KBM-7 (cell line): ENCODE measurements at regions not wholly inside any gene's neighbourhood (a gene's known extent, or its start where the extent isn't known, plus 50 kb on each side); places are given as distances from the start of the nearest gene placed in this dataset.
"Not testable (repeated sequence)": the region's sequence is repeated elsewhere in the genome, so short reads cannot be mapped to it uniquely, and the experiment has no call there.

Experiments used
- DNase-seq: peaks from one replicate; pipeline ENCODE4 v3.0.0-alpha.2; 2015
- in situ Hi-C: fragments of 300-500 bp; cut with MboI; formaldehyde crosslinking; loops from 2 replicates; pipeline ENCODE4 v1.14.3; 2020; ENCODE audit warnings: low sequenced_read_pairs, low pct_unique_long_range_greater_than_20kb, mixed read lengths

- in situ Hi-C loops: no loop called here
- no peak for DNase-seq
Observed at GRCh38 chr18:25538175-25538922, 186.4 kb upstream of the ZNF521 start.

GRCh38 chr18:25535495-25535894 lies 183.5 kb upstream of the ZNF521 start:
- in situ Hi-C loops: no loop called here
- no peak for DNase-seq

- DNase-seq: no peak
Observed at GRCh38 chr18:25534401-25534800, 182.4 kb upstream of the ZNF521 start.

GRCh38 chr18:25533218-25533617 lies 181.3 kb upstream of the ZNF521 start:
- peak; percentile 66 for DNase-seq
- in situ Hi-C loops: no loop called here

More at GRCh38 chr18:25534401-25534800, 182.4 kb upstream of the ZNF521 start:
- in situ Hi-C loops: no loop called here

- in situ Hi-C loops: no loop called here
- no peak for DNase-seq
Observed at GRCh38 chr18:25531207-25531606, 179.2 kb upstream of the ZNF521 start.

GRCh38 chr18:25525789-25526188 lies 173.8 kb upstream of the ZNF521 start:
- in situ Hi-C loops, DNase-seq: not testable (repeated sequence)

- in situ Hi-C loops: no loop called here
- DNase-seq: peak; percentile 42
Observed at GRCh38 chr18:25518716-25519053, 166.7 kb upstream of the ZNF521 start.

GRCh38 chr18:25517881-25518715 lies 166.1 kb upstream of the ZNF521 start:
- in situ Hi-C loops: no loop called here
- no peak for DNase-seq

GRCh38 chr18:25516747-25517498 lies 165.0 kb upstream of the ZNF521 start:
- in situ Hi-C loops: no loop called here
- no peak for DNase-seq

GRCh38 chr18:25516121-25516520 lies 164.2 kb upstream of the ZNF521 start:
- peak; percentile 28 for DNase-seq
- in situ Hi-C loops: no loop called here

- in situ Hi-C loops: no loop called here
Observed at GRCh38 chr18:25510096-25510495, 158.1 kb upstream of the ZNF521 start.

GRCh38 chr18:25503567-25504081 lies 151.7 kb upstream of the ZNF521 start:
- in situ Hi-C loops: no loop called here
- DNase-seq: peak; percentile 47

More at GRCh38 chr18:25510096-25510495, 158.1 kb upstream of the ZNF521 start:
- DNase-seq: no peak

- no peak for DNase-seq
- in situ Hi-C loops: no loop called here
Observed at GRCh38 chr18:25497151-25497794, 145.3 kb upstream of the ZNF521 start.

GRCh38 chr18:25496544-25496943 lies 144.6 kb upstream of the ZNF521 start:
- DNase-seq: no peak
- in situ Hi-C loops: no loop called here

GRCh38 chr18:25495606-25496005 lies 143.6 kb upstream of the ZNF521 start:
- DNase-seq: no peak
- in situ Hi-C loops: no loop called here

GRCh38 chr18:25494888-25495287 lies 142.9 kb upstream of the ZNF521 start:
- DNase-seq: no peak
- in situ Hi-C loops: no loop called here

GRCh38 chr18:25493401-25493800 lies 141.4 kb upstream of the ZNF521 start:
- DNase-seq: no peak
- in situ Hi-C loops: no loop called here

- DNase-seq: no peak
- in situ Hi-C loops: no loop called here
Observed at GRCh38 chr18:25490316-25490715, 138.3 kb upstream of the ZNF521 start.

GRCh38 chr18:25473008-25473407 lies 121.0 kb upstream of the ZNF521 start:
- in situ Hi-C loops: no loop called here
- no peak for DNase-seq
